Stimulated activated naive B cell treated with anti-CD40 and anti-IgM and Interleukin-4, amounts not matched to agents 10 μg/mL and 1 μg/mL and 100 μg/mL, for 72 hours (primary cell): ENCODE measurements at regions not wholly inside any gene's neighbourhood (a gene's known extent, or its start where the extent isn't known, plus 50 kb on each side); places are given as distances from the start of the nearest gene placed in this dataset.

ENCODE experiments used
- ATAC-seq, 2 donors: fragments of 150-1000 bp; cut with Tn5 transposase; replicated peaks; 2 replicates each; pipeline ENCODE4 v1.10.0; 2021; ENCODE audit warnings: moderate library complexity in 1 of 2
- DNase-seq: peaks from one replicate; pipeline ENCODE4 v3.0.0; 2021
- H3K27ac Mint-ChIP-seq: one replicate; pipeline ENCODE4 v1.8.0; 2022; ENCODE audit warnings: mild to moderate bottlenecking, mixed read lengths
- H3K27me3 Mint-ChIP-seq, 2 donors: one replicate each; pipeline ENCODE4 v1.8.0; 2022; ENCODE audit warnings: mixed read lengths in 2 of 2
- H3K36me3 Mint-ChIP-seq, 2 donors: one replicate each; pipeline ENCODE4 v1.8.0; 2022; ENCODE audit warnings: mixed read lengths in 2 of 2, mild to moderate bottlenecking in 1 of 2
- H3K4me1 Mint-ChIP-seq, 2 donors: one replicate each; pipeline ENCODE4 v1.8.0; 2022; ENCODE audit warnings: mixed read lengths in 2 of 2, mild to moderate bottlenecking in 1 of 2
- H3K4me3 Mint-ChIP-seq, 2 donors: one replicate each; pipeline ENCODE4 v1.8.0; 2022; ENCODE audit warnings: mild to moderate bottlenecking in 2 of 2, mixed read lengths in 2 of 2, moderate library complexity in 1 of 2
- H3K9me3 Mint-ChIP-seq, 2 donors: one replicate each; pipeline ENCODE4 v1.8.0; 2022; ENCODE audit warnings: mixed read lengths in 2 of 2, mild to moderate bottlenecking in 1 of 2

DNA sequence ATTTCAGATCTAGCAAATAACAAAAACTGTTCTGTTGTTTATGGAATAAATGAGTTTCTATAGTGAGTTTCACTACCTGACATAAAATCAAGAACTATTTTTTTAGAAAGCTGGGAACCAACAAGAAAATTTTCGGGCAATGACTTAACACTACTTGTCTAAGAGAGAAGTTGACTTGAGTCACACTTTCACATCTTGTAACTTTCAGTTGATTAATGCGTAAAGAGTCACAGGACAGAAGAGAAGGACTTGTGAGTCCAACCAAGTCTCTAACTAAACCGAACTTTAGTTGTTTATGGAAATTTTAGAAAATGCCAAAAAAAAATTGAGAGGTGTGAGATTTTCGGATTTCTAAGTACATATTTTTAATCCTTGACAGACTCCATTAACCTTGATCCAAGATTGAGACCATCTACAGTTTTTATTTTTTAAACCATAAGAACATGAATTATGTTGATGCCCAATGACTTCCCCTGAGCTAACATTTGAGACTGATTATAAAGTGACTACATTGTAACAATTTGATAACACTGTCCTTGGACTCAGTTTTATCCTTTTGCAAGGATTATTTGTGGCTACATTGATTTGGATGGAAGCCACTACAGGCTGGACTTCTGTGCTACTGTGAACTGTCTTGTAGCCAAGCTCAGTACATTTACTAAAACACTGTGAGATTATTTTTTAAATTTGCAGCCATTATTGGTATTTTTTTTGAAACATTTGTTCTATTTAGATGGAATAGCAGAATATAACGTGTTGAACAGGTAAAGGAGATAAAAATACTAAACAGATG lies 284.0 kb downstream of the PTPRC start:
- no peaks in the 10 kb centered on the region for H3K27me3 Mint-ChIP-seq
- peaks cover 7 to 12% of the 10 kb centered on the region in 2 donors for H3K36me3 Mint-ChIP-seq
- ATAC-seq (peak; percentile 82 to 86), DNase-seq (no peak)
- peak overlapping the region; percentile 14 to 62 for H3K4me3 Mint-ChIP-seq
- H3K4me1 Mint-ChIP-seq = peaks cover 25 to 71% of the 10 kb centered on the region in 2 donors
- no peaks in the 10 kb centered on the region for H3K9me3 Mint-ChIP-seq
- H3K27ac Mint-ChIP-seq = peak overlapping the region; percentile 89

DNA sequence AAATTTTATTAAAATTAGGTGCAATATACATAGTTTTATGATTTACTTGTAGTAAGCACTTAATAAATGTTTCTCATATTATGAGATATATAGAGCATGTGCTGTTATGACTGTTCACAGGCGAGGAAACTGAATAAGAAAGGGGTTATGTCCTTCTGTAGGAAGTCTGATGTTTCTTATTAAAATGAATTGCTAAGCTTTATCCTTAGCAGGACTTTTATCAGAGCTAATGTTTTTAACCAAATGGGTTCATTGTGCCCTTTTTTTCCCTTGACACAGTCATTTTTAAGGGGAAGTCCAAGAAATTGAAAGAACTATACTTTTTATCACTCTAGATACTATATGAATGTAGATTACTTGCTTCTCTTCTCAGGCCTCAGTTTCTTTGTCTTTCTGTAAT lies 285.2 kb downstream of the PTPRC start:
- no peak for ATAC-seq
- H3K27ac Mint-ChIP-seq = no peak overlapping the region
- no peaks in the 10 kb centered on the region for H3K9me3 Mint-ChIP-seq
- H3K27me3 Mint-ChIP-seq = no peaks in the 10 kb centered on the region
- H3K4me1 Mint-ChIP-seq = peaks cover 23 to 62% of the 10 kb centered on the region in 2 donors
- no peak for DNase-seq
- no peak overlapping the region for H3K4me3 Mint-ChIP-seq
- H3K36me3 Mint-ChIP-seq = peaks cover 3 to 7% of the 10 kb centered on the region in 2 donors

DNA sequence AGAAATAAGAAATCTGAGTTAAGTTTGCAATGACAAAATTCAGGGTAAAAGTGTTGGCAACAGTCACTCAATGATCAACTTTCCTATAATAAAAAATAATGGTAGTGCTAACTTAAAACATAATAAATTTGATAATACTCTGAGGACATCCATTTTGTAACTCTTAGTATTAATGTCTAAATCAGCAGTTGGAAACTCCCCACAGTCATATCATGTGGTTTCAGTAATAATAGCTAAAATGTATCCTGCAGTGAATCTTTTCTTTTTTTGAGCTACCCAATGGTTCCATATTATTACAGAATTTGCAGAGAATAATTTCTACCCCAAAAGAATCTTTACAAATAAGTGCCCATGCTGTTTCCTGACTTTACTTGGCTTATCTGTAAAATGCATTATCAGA lies 286.7 kb downstream of the PTPRC start:
- Mint-ChIP-seq H3K4me1 (peaks cover 22 to 60% of the 10 kb centered on the region in 2 donors), H3K4me3 (no peak overlapping the region), H3K9me3 (no peaks in the 10 kb centered on the region), H3K36me3 (peaks cover 0 to 3% of the 10 kb centered on the region in 2 donors), H3K27me3 (no peaks in the 10 kb centered on the region), H3K27ac (no peak overlapping the region)
- peak; percentile 47 to 61 for ATAC-seq
- DNase-seq = no peak

DNA sequence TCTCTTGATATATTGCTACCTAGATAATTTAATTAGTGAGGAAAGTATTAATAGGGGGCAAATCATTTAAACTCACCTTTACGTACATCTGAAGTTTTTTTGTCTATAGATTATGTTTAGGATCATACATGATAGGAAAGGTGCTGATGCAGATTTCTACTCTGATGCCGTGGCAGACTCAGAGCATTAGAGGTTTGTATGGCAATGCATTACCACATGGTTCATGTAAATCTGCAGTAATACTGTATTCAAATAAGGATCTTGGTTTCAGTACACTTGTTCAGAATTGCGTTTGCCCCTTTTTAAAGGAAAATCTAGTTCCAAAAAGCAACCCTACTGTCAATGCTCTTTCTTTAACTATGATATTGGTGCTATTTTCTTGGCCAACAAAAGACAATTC lies 288.3 kb downstream of the PTPRC start:
- no peak overlapping the region for H3K27ac Mint-ChIP-seq
- ATAC-seq (peak in 1 of 2 donors; percentile 26), DNase-seq (no peak)
- H3K4me1 Mint-ChIP-seq = peaks cover 18 to 53% of the 10 kb centered on the region in 2 donors
- H3K4me3 Mint-ChIP-seq = no peak overlapping the region
- H3K36me3 Mint-ChIP-seq = peaks cover 0 to 3% of the 10 kb centered on the region in 2 donors
- no peaks in the 10 kb centered on the region for H3K27me3 Mint-ChIP-seq
- H3K9me3 Mint-ChIP-seq = no peaks in the 10 kb centered on the region

DNA sequence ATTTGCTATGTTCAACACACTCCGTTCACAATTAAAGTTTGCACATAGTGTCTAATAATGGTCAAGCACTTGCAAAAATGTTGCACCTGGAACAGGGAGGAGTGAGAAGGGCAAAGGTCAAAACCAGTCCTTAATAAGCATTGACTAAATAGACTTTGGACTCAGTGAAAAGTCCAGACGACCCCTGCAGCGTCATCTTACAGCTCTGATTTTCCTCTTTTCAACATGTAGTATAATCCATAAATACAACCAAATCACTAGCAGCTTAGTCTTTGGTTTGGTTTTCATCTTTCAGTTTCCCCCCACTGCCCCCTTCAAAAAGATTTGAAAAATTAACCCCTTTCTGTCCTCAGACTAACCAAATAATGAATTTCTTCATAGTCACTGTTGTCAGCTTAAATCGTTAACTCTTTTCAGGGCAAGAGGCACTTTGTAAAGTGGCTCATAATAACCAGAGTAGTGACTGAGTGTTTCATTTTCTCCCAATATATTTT lies 290.3 kb downstream of the PTPRC start:
- Mint-ChIP-seq H3K36me3 (peaks cover 0 to 3% of the 10 kb centered on the region in 2 donors), H3K27me3 (no peaks in the 10 kb centered on the region), H3K27ac (no peak overlapping the region), H3K4me1 (peaks cover 15 to 47% of the 10 kb centered on the region in 2 donors), H3K4me3 (peak overlapping the region; percentile 15 to 69), H3K9me3 (no peaks in the 10 kb centered on the region)
- ATAC-seq = no peak
- no peak for DNase-seq

DNA sequence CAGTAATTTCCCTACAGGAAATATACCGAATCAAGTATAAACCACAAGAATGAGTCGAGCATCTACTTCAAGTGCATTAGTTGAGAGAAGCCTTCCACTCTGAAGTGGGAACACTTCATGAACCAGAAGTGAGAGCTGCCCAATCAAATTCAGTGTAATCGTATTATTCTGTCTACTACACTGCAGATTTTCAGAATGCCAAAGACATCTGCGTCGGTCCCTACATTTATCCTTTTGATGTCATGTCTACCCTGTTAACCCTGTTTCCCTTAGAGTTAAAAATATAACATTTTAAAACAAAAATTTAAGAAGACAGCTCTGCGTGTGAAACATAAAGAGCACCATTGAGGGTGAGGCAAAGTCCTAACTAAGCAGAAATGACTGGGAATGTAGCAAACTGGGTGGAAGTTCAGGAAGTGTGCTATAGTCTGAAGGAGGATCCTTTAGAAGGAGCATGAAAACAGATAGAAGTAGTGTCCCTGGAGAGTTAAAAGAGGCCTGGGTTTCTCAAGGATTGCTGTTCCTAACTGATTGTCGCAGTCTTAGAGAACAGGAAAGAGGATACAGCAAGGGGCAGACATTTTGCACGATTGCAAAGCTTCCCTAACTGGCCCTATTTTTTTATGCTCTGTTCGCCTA lies 291.2 kb downstream of the PTPRC start:
- Mint-ChIP-seq H3K4me1 (peaks cover 14 to 44% of the 10 kb centered on the region in 2 donors), H3K27me3 (no peaks in the 10 kb centered on the region)

DNA sequence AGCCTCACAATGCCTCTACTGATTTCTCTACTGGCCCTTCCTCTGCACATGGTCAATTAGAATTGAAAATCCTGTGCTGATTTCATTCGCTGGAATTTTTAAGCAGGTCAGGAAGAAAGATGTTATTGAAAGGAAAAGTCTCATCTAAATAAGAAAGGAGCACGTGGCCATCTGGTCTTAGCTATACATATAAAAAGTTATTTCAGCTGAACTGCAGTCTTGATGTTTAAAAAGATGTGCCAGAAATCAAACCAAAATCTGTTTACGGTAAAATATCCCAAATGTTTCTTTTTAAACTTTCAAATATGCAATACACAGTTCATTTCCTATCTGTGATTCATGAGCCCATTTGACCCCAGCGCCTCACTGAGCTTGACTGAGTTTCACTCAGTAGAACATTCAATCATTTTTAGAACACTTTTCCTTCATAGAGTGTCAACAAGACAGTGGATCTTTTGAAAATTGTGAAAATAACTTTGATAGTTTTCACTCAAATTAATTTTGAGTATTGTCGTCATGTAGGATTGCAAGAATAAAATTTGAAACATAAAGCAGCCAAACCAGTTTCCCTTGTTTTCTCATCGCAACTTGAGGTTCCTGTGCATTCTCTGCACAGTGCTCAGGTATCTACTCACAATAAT lies 293.6 kb downstream of the PTPRC start:
- Mint-ChIP-seq H3K27me3 (no peaks in the 10 kb centered on the region), H3K27ac (peak overlapping the region; percentile 79), H3K4me1 (peaks cover 9 to 32% of the 10 kb centered on the region in 2 donors), H3K36me3 (no peaks in the 10 kb centered on the region), H3K4me3 (peak overlapping the region; percentile 70 to 81), H3K9me3 (no peaks in the 10 kb centered on the region)
- no peak for ATAC-seq
- no peak for DNase-seq

More for the DNA sequence above, 291.2 kb downstream of the PTPRC start:
- H3K4me3 Mint-ChIP-seq = peak overlapping the region; percentile 60 to 70
- peak; percentile 79 to 83 for ATAC-seq
- no peaks in the 10 kb centered on the region for H3K9me3 Mint-ChIP-seq
- DNase-seq = no peak
- peaks cover 0 to 3% of the 10 kb centered on the region in 2 donors for H3K36me3 Mint-ChIP-seq
- peak overlapping the region; percentile 51 for H3K27ac Mint-ChIP-seq

DNA sequence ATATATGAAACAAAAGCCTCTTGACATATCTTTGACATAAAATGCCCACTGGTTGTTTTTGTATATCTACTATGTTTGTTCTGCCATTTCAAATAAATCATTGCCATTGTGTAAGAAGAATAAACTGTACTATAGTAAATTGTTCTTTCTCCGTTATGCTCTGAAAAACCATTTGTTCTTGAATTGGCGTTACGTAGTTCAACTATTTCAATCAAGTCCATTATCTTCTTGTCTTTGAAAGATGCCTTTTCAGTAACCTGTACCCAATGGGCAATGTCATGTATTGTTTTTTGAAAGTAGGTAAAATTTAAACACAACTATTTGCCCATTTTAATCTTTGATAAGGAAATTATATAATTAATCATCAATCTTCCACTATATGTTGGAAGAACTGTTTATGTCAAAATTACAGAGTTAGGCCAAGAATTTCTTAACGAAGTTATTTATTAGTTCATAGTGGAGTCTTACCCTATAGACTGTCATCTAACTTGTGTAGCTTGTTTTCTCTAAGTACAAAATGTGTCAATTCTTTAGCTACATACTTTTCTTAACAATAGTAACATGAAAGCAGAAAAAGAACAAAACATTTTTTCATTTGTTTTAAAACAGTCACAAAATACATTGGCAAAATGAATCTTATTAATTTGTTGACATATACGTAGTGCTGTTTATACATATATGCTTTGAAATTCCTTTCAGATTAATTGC lies 294.8 kb downstream of the PTPRC start:
- H3K36me3 Mint-ChIP-seq = no peaks in the 10 kb centered on the region
- peak overlapping the region; percentile 60 to 68 for H3K4me3 Mint-ChIP-seq
- H3K9me3 Mint-ChIP-seq = no peaks in the 10 kb centered on the region
- H3K27ac Mint-ChIP-seq = peak overlapping the region; percentile 14
- H3K4me1 Mint-ChIP-seq = peaks cover 9 to 36% of the 10 kb centered on the region in 2 donors
- H3K27me3 Mint-ChIP-seq = no peaks in the 10 kb centered on the region
- no peak for ATAC-seq
- no peak for DNase-seq

DNA sequence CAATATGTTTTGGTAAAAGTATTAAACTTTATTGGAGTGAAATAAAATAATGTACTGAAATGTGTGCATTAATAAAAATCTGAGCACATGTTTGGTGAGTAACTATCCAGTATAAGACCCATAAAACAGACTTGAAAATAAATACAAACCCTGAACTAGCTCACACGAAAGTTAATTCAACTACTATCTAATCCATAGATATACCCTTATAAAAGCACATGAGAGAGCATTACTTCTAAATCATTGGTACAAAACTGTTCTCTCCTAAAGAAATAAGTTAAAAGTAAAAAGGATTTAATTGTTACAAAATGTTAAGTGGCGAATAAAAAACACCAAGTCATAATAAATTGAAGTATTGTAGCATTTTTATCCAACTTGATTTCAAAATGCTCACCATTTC lies 295.6 kb downstream of the PTPRC start:
- ATAC-seq (no peak), DNase-seq (no peak)
- no peaks in the 10 kb centered on the region for H3K36me3 Mint-ChIP-seq
- H3K4me1 Mint-ChIP-seq = peaks cover 7 to 31% of the 10 kb centered on the region in 2 donors
- H3K9me3 Mint-ChIP-seq = no peaks in the 10 kb centered on the region
- no peak overlapping the region for H3K4me3 Mint-ChIP-seq
- H3K27ac Mint-ChIP-seq = no peak overlapping the region
- H3K27me3 Mint-ChIP-seq = no peaks in the 10 kb centered on the region

DNA sequence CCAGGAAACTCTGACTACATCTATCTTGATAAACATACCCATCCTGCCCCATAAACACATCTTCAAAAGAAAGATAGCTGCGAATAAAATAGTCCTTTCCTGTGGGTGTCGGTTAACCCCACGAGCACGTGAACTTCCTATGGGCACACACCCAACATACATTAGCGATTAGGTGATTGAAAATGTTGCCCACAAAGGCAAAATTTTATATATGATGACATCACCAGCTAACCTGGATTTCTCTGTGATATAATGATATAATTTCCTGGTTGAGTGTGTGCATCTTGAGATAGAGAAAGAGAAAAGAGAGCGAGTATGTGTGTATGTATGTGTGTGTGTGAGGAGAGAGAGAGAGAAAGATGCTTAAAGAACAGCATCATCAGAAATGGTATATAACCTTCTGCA lies 296.1 kb downstream of the PTPRC start:
- no peaks in the 10 kb centered on the region for H3K9me3 Mint-ChIP-seq
- H3K4me1 Mint-ChIP-seq = peaks cover 6 to 26% of the 10 kb centered on the region in 2 donors
- no peaks in the 10 kb centered on the region for H3K27me3 Mint-ChIP-seq
- peak in 1 of 2 donors; percentile 25 for ATAC-seq
- DNase-seq = no peak
- H3K4me3 Mint-ChIP-seq = no peak overlapping the region
- H3K27ac Mint-ChIP-seq = no peak overlapping the region
- no peaks in the 10 kb centered on the region for H3K36me3 Mint-ChIP-seq

DNA sequence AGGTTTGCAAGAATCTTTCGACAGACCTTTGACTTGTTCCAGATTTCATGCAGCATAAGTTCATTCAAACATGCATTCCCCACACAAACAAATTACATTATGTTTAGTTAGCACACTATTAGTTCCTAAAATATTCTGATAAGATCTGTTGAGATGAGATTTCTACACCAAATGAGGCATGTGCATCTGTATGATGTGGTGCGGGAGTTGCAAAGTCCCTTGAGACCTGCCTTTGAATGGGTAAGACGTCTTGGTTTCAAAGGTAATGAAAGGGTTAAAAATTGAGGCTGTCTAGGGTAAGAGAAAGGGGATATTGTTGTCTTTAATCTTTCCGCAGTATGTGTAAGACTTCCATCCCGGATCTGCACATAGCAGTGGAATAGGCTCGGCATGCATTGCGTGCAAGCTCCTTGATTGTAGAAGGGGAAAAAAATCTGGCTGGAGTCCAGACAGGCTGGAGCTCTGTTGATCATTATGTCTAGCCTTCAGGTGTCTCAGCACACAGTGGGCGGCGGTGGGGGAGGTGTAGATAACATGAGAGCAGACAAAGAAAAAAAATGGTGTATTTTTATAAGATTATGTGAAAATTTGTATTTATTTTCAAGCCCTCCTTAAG lies 296.6 kb downstream of the PTPRC start:
- ATAC-seq (peak; percentile 52 to 67), DNase-seq (peak; percentile 57)
- peaks cover 0 to 1% of the 10 kb centered on the region in 2 donors for H3K36me3 Mint-ChIP-seq
- H3K4me3 Mint-ChIP-seq = no peak overlapping the region
- H3K27ac Mint-ChIP-seq = no peak overlapping the region
- peaks cover under 1 to 1% of the 10 kb centered on the region in 2 donors for H3K9me3 Mint-ChIP-seq
- peaks cover 3 to 22% of the 10 kb centered on the region in 2 donors for H3K4me1 Mint-ChIP-seq
- H3K27me3 Mint-ChIP-seq = no peaks in the 10 kb centered on the region

DNA sequence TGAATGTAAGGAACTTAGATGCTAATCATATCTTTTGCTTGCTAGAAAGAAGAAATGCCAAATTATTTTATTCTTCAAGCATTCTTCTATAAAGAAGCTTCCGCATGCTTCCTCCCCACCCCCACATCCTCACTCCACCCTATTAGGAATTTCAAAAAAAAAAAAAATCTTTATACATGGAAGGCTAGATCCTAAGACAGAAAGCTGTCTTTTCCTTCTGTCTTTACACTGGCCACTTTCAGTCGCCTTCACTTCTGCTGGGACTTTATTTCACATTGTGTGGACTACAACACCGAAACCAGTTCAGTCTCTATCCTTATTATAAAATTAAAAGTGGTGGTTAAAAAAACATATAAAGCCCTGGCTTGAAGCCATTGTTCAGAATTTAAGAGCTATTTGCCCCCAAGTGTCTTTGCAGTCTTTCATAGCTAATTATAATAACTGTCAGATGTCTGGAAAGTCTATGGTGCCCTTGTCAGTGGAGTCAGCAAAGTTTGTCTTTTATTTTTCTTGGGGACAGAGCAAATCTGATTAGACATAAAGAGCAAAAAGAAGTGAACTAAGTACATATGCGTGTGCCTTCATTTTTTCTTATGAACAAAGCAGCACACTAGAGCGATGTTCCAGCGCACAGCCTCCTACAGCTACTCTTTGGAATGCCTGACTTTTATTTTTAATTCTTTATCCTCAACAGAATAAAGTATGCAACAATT lies 297.7 kb downstream of the PTPRC start:
- peaks cover 0 to 4% of the 10 kb centered on the region in 2 donors for H3K36me3 Mint-ChIP-seq
- ATAC-seq (peak in 1 of 2 donors; percentile 19), DNase-seq (no peak)
- H3K4me3 Mint-ChIP-seq = peak overlapping the region in 1 of 2 donors; percentile 87
- peaks cover 3 to 22% of the 10 kb centered on the region in 2 donors for H3K4me1 Mint-ChIP-seq
- peaks cover 3 to 5% of the 10 kb centered on the region in 2 donors for H3K9me3 Mint-ChIP-seq
- peak overlapping the region; percentile 89 for H3K27ac Mint-ChIP-seq
- no peaks in the 10 kb centered on the region for H3K27me3 Mint-ChIP-seq
